NCI-H345 treated with DMSO at 0.1 percent for 48 hours (cell line): ENCODE measurements at regions not wholly inside any gene's neighbourhood (a gene's known extent, or its start where the extent isn't known, plus 50 kb on each side); places are given as distances from the start of the nearest gene placed in this dataset.
"Not testable (repeated sequence)": the region's sequence is repeated elsewhere in the genome, so short reads cannot be mapped to it uniquely, and the experiment has no call there.

Experiments used
- DNase-seq: peaks from one replicate; lab custom pipeline; 2025; ENCODE audit not compliant: unreplicated experiment; lab: John Stamatoyannopoulos, UW

DNA sequence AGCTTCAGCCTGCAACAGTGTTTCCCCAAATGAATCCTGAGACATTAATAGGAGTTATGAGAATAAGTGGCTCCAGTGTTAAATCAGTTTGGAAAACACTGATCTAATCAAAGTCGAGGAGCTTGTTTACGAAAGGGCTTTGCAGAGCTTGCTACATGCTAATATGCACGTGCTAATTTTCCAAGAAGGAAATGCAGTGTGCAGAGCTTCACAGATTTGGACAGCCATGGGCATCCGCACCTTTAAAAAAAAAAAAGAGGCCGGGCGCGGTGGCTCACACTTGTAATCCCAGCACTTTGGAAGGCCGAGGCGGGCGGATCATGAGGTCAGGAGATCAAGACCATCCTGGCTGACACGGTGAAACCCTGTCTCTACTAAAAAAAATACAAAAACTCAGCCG lies 79.7 kb upstream of the LMO2 start:
- DNase-seq = not testable (repeated sequence)

DNA sequence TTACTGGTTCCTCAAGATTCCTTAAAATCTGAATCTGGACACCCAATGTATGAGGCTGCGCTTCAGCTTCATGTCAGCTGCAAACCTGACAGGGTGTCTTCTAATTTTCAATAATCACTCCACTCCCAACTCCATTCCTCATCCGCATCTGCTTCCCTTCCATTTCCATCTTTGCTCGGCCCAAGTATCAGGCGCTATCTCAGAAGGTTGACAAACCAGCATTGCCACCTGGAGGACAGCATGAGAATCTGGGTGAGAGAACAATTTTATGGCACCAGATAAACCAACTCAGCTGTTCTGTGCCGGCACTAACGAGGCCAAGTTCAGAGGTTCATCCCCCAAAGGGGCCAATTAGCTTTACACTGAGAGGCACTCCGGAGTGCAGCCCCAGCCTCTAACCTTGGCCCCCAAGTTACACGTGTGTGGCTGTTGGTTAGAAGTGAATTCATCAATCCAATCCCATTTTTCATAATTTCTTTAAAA lies 79.1 kb upstream of the LMO2 start:
- peak; percentile 35 for DNase-seq

- no peak for DNase-seq
These were observed 75.6 kb upstream of the LMO2 start for GRCh38 chr11:33967451-33967850.

DNA sequence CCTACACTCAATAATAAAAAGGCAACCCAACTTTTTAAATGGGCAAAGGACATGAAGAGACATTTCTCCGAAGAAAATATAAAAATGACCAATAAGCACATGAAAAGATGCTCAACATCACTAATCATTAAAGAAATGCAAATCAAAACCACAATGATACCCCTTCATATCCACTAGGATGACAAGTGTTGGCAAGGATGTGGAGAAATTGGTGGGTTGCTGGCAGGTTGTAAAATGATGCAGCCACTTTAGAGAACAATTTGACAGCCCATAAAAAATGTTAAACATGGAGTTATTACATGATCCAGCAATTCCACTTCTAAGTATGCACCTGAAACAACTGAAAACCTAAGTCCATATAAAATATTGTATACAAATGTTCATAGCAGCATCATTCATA lies 73.2 kb upstream of the LMO2 start:
- no peak for DNase-seq

- no peak for DNase-seq
These were observed 68.1 kb upstream of the LMO2 start for GRCh38 chr11:33959855-33960400.

DNA sequence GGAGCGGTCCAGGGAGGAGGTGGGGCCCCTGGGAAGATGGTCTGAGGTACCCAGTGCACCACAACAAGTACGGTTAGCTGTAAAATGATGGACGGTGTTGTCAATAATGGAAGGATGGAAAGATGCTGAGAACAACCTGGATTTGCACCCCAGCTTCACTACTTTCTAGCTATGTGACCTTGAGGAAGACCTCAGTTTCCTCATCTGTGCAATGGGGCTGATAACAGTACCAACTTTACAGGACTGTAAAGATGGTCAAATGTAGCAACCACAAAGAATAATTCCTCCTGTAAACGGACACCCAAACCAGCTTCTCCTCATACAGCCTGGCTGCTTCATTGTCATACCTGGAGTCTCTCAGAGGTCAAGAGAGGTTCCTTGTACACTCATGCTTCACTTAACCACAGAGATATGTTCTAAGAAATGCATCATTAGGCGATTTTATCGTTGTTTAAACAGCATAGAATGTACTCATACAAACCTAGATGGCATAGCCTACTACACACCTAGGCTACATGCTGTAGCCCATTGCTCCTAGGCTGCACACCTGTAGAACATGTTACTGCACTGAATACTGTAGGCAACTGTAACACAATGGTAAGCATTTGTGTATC lies 65.5 kb upstream of the LMO2 start:
- no peak for DNase-seq

- DNase-seq = no peak
These were observed 64.7 kb upstream of the LMO2 start for GRCh38 chr11:33956611-33957010.

GRCh38 chr11:33953289-33953688 lies 61.4 kb upstream of the LMO2 start:
- no peak for DNase-seq

- DNase-seq = no peak
These were observed 60.9 kb upstream of the LMO2 start for GRCh38 chr11:33952805-33953204.

GRCh38 chr11:33949252-33949913 lies 57.5 kb upstream of the LMO2 start:
- no peak for DNase-seq

DNA sequence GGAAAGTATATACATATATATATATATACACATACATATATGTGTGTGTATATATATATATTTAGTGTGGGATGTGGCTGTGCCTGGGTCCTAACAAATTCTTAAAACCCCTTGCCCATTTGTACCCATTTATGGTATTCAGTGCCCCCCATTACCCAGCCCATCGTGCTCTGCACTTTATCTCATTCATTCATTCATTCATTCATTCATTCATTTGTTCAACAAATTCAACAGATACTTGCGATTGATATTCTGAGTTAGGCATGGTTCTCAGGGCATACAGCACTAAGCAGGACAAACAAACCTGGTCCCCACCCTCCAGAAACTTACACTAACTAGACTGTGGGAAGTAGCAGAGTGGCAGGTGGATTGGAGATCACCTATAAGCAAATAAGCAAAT lies 56.6 kb upstream of the LMO2 start:
- DNase-seq = no peak

GRCh38 chr11:33947918-33948317 lies 56.0 kb upstream of the LMO2 start:
- DNase-seq = not testable (repeated sequence)

DNA sequence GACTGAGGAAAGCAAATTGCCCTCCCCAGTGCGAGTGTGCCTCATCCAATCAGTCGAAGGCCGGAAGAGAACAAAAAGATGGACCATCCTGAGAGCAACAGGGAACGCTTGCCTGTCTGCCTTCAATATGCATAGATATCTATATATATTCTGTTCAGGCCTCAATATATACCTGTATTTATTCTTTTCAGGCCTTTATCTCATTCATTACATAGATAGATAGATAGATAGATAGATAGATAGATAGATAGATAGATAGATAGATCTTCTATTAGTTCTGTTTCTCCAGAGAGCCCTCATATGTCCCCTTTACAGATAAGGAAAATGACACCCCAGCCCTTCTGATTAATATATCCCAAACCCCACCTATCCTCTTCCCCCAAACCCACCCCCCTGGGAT lies 55.1 kb upstream of the LMO2 start:
- no peak for DNase-seq

DNA sequence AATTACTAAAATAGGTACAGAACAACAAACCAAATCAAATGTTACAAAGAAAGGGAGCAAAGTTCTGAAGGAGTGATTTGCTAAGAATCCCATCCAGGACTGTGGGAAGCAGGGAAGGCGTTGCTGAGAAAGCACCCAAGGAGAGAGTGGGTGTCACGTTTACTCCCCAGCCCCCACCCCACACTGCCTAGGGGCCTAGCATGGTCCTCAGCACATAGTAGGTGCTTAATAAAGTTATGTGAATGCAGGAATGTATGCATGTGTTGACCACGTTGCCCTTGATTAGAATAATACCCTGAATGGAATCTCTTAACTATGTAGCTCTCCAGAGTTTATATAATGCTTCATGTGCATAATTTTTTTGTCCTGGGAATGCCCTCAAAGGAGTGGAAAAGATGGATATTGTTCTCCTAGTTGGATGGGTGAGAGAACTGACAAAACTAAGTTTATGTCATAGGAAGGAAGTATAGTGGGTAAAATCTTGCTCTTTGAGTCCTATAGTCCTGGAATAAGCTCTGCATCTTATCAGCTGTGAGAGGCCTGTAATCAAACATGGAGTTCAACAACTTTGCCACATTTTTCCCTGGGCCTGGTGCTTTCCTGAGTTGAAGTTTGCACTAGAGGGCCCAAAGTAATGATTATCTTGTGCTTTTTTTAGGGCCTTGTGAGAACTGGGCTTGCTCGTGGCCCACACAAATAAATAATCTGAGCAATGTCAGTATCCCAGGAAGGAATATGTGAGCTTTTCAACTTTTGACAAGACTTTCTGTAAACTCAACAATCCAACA lies 53.8 kb upstream of the LMO2 start:
- DNase-seq = no peak

- DNase-seq = no peak
These were observed 53.0 kb upstream of the LMO2 start for GRCh38 chr11:33944693-33945424.

GRCh38 chr11:33944345-33944692 lies 52.4 kb upstream of the LMO2 start:
- no peak for DNase-seq

DNA sequence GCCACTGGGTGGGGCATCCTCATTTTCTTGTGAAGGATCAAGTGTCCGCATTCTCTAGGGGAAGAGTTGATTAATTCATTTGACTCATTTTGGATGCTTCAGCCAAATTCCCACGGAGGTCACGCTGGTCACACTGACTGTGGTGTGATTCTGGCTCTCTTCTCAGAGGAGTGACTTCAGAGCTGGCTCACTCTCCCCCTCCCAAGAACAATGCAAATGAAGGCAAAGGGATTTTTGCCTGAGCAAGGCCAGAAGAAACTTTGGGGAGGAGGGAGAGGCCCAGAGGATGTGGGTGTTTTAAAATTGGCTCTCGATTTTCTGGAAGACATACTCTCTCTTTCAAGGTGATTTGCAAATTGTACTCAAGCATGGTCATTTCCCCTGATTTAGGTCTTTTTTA lies 51.1 kb upstream of the LMO2 start:
- no peak for DNase-seq

GRCh38 chr11:33941637-33942160 lies 49.8 kb upstream of the LMO2 start:
- DNase-seq = no peak
